Right atrium auricular region (tissue), 2 donors: ENCODE measurements at regions not wholly inside any gene's neighbourhood (a gene's known extent, or its start where the extent isn't known, plus 50 kb on each side); places are given as distances from the start of the nearest gene placed in this dataset.

ENCODE experiments used
- DNase-seq: peaks from one replicate; pipeline ENCODE4 v3.0.0-alpha.2; 2019; ENCODE audit warnings: low spot score
- H3K27ac ChIP-seq, 2 donors: fragments of 200-600 bp; sonication (generic); 1 replicate in 1 of 2; 2 replicates in 1 of 2; pipeline ENCODE4 v1.5.1; 2016 to 2019
- H3K27me3 ChIP-seq, 2 donors: fragments of 200-600 bp; sonication (generic); one replicate each; pipeline versions ENCODE4 v1.5.1 to v1.6.0; 2017 to 2019
- H3K36me3 ChIP-seq: fragments of 200-600 bp; sonication (generic); one replicate; pipeline ENCODE4 v1.5.1; 2016
- H3K4me1 ChIP-seq, 2 donors: fragments of 200-600 bp; sonication (generic); one replicate each; pipeline versions ENCODE4 v1.5.1 to v1.6.0; 2017 to 2019
- H3K4me3 ChIP-seq, 2 donors: fragments of 200-600 bp; sonication (generic); 1 replicate in 1 of 2; 2 replicates in 1 of 2; pipeline ENCODE4 v1.5.1; 2017 to 2019; ENCODE audit warnings: mild to moderate bottlenecking in 1 of 2, moderate library complexity in 1 of 2
- H3K9me3 ChIP-seq, 2 donors: fragments of 200-600 bp; sonication (generic); one replicate each; pipeline ENCODE4 v1.5.1; 2019
- CTCF ChIP-seq, 2 donors: fragments of 200-600 bp; sonication (generic); IDR thresholded peaks; one replicate each; pipeline ENCODE4 v1.5.1; 2019; ENCODE audit warnings: antibody characterized with exemption in 2 of 2

- no peak for DNase-seq
- peaks cover 0 to 26% of the 10 kb centered on the region in 2 donors for H3K4me1 ChIP-seq
- TF ChIP-seq CTCF (IDR thresholded peaks at IDR 0.05) = no peak
- H3K9me3 ChIP-seq = no peaks in the 10 kb centered on the region
- H3K36me3 ChIP-seq = no peaks in the 10 kb centered on the region
- H3K27me3 ChIP-seq = no peaks in the 10 kb centered on the region
- no peak overlapping the region for H3K4me3 ChIP-seq
- H3K27ac ChIP-seq = no peak overlapping the region
Measured at GRCh38 chr9:129405827-129406213, 215.1 kb downstream of the C9orf50 start.

GRCh38 chr9:129405089-129405826, 215.6 kb downstream of the C9orf50 start:
- TF ChIP-seq CTCF (IDR thresholded peaks at IDR 0.05) = no peak
- H3K4me1 ChIP-seq = peaks cover 0 to 26% of the 10 kb centered on the region in 2 donors
- DNase-seq = no peak

GRCh38 chr9:129404621-129405020, 216.3 kb downstream of the C9orf50 start:
- DNase-seq = no peak
- Histone ChIP-seq H3K27ac (no peak overlapping the region), H3K36me3 (no peaks in the 10 kb centered on the region), H3K4me1 (peaks cover 0 to 26% of the 10 kb centered on the region in 2 donors), H3K4me3 (no peak overlapping the region), H3K27me3 (no peaks in the 10 kb centered on the region), H3K9me3 (no peaks in the 10 kb centered on the region)
- TF ChIP-seq CTCF (IDR thresholded peaks at IDR 0.05) = no peak

More at GRCh38 chr9:129405089-129405826, 215.6 kb downstream of the C9orf50 start:
- Histone ChIP-seq H3K27ac (no peak overlapping the region), H3K9me3 (no peaks in the 10 kb centered on the region), H3K27me3 (no peaks in the 10 kb centered on the region), H3K4me3 (no peak overlapping the region), H3K36me3 (no peaks in the 10 kb centered on the region)

GRCh38 chr9:129403779-129404620, 216.9 kb downstream of the C9orf50 start:
- Histone ChIP-seq H3K4me3 (no peak overlapping the region), H3K4me1 (peaks cover 0 to 24% of the 10 kb centered on the region in 2 donors), H3K27me3 (no peaks in the 10 kb centered on the region), H3K9me3 (no peaks in the 10 kb centered on the region), H3K27ac (no peak overlapping the region), H3K36me3 (no peaks in the 10 kb centered on the region)
- DNase-seq = no peak
- TF ChIP-seq CTCF (IDR thresholded peaks at IDR 0.05) = no peak

- DNase-seq = no peak
- Histone ChIP-seq H3K4me1 (peaks cover 0 to 21% of the 10 kb centered on the region in 2 donors), H3K27me3 (no peaks in the 10 kb centered on the region), H3K36me3 (no peaks in the 10 kb centered on the region), H3K27ac (peak overlapping the region; percentile 60 to 61), H3K9me3 (no peaks in the 10 kb centered on the region), H3K4me3 (no peak overlapping the region)
- no peak for TF ChIP-seq CTCF (IDR thresholded peaks at IDR 0.05)
Measured at GRCh38 chr9:129402931-129403778, 217.7 kb downstream of the C9orf50 start.
